GM23338 (cell line): ENCODE measurements at regions not wholly inside any gene's neighbourhood (a gene's known extent, or its start where the extent isn't known, plus 50 kb on each side); places are given as distances from the start of the nearest gene placed in this dataset.

ENCODE experiments used
- ATAC-seq: fragments of 200-7000 bp; cut with Tn5 transposase; 3 replicates; pipeline ENCODE4 v1.9.1; 2020
- DNase-seq: peaks from one replicate; pipeline ENCODE4 v3.0.0-alpha.2; 2015; ENCODE audit warnings: low spot score
- H2AFZ ChIP-seq: fragments of 200-600 bp; sonication (generic); 2 replicates; pipeline ENCODE4 v1.8.0; 2016; ENCODE audit warnings: antibody characterized with exemption, mild to moderate bottlenecking, moderate library complexity
- H3F3A ChIP-seq: fragments of 200-600 bp; sonication (generic); replicated peaks from 2 replicates; pipeline ENCODE4 v1.8.0; 2017; ENCODE audit warnings: antibody characterized with exemption, mixed run types, low read depth
- H3K27ac ChIP-seq: fragments of 200-600 bp; sonication (generic); 2 replicates; pipeline ENCODE4 v1.6.1; 2016; ENCODE audit warnings: low read depth
- H3K27me3 ChIP-seq: fragments of 200-600 bp; sonication (generic); 2 replicates; pipeline ENCODE4 v1.8.0; 2016; ENCODE audit warnings: mild to moderate bottlenecking, mixed run types, moderate library complexity; ENCODE audit not compliant: insufficient read depth
- H3K36me3 ChIP-seq: fragments of 200-600 bp; sonication (generic); 2 replicates; pipeline ENCODE4 v1.8.0; 2016; ENCODE audit warnings: mild to moderate bottlenecking; ENCODE audit not compliant: insufficient read depth
- H3K4me1 ChIP-seq: fragments of 200-600 bp; sonication (generic); 2 replicates; pipeline ENCODE4 v1.8.0; 2016; ENCODE audit warnings: mild to moderate bottlenecking, moderate library complexity; ENCODE audit not compliant: insufficient read depth
- H3K4me2 ChIP-seq: fragments of 200-600 bp; sonication (generic); 2 replicates; pipeline ENCODE4 v1.7.1; 2017; ENCODE audit warnings: mixed run types
- H3K4me3 ChIP-seq: fragments of 200-600 bp; sonication (generic); 2 replicates; pipeline ENCODE4 v1.6.1; 2016; ENCODE audit warnings: mixed run types
- H3K79me2 ChIP-seq: fragments of 200-600 bp; sonication (generic); replicated peaks from 2 replicates; pipeline ENCODE4 v1.8.0; 2017; ENCODE audit warnings: mild to moderate bottlenecking; ENCODE audit not compliant: insufficient read depth
- H3K9me2 ChIP-seq: fragments of 200-600 bp; sonication (generic); 2 replicates; pipeline ENCODE4 v1.8.0; 2017; ENCODE audit not compliant: insufficient read depth
- H4K20me1 ChIP-seq: fragments of 200-600 bp; sonication (generic); replicated peaks from 2 replicates; pipeline ENCODE4 v1.8.0; 2017; ENCODE audit warnings: mild to moderate bottlenecking; ENCODE audit not compliant: insufficient read depth
- H3K27ac Mint-ChIP-seq: 2 replicates; pipeline ENCODE4 v1.8.0; 2020; ENCODE audit warnings: inconsistent platforms, mild to moderate bottlenecking, moderate library complexity, mixed read lengths
- H3K27me3 Mint-ChIP-seq: 3 replicates; pipeline ENCODE4 v1.8.0; 2022; ENCODE audit warnings: low read depth, mild to moderate bottlenecking, moderate library complexity, mixed read lengths, inconsistent platforms; ENCODE audit not compliant: insufficient read depth, poor library complexity
- H3K36me3 Mint-ChIP-seq: 3 replicates; pipeline ENCODE4 v1.8.0; 2021; ENCODE audit warnings: low read depth, mild to moderate bottlenecking, inconsistent platforms, moderate library complexity, mixed read lengths
- H3K4me1 Mint-ChIP-seq: 3 replicates; pipeline ENCODE4 v1.8.0; 2020; ENCODE audit warnings: mild to moderate bottlenecking, inconsistent platforms, mixed read lengths
- H3K4me3 Mint-ChIP-seq: 3 replicates; pipeline ENCODE4 v1.8.0; 2021; ENCODE audit warnings: moderate library complexity, mild to moderate bottlenecking, inconsistent platforms, mixed read lengths
- H3K9me3 Mint-ChIP-seq: 3 replicates; pipeline ENCODE4 v1.8.0; 2020; ENCODE audit warnings: moderate library complexity, mild to moderate bottlenecking, inconsistent platforms, mixed read lengths
- CREB1 ChIP-seq: fragments of 250-450 bp; sonication (Bioruptor Pico); IDR thresholded peaks from 2 replicates; pipeline ENCODE4 v1.5.0; 2020; ENCODE audit warnings: low read depth, mild to moderate bottlenecking, moderate library complexity
- CTCF ChIP-seq, 2 experiments: fragments of 200-600 bp in 1 of 2; sonication (generic) in 1 of 2; conservative IDR thresholded peaks; 2 replicates each; pipeline versions ENCODE4 v1.5.1 to v1.6.1; 2016 to 2017; ENCODE audit warnings: antibody characterized with exemption in 2 of 2, low read depth in 2 of 2, mild to moderate bottlenecking in 2 of 2, moderate library complexity in 1 of 2
- ETS1 ChIP-seq: IDR thresholded peaks from 2 replicates; pipeline ENCODE4 v1.6.1; 2016; ENCODE audit warnings: antibody characterized with exemption
- EZH2 ChIP-seq: fragments of 200-600 bp; sonication (generic); IDR thresholded peaks from one replicate; pipeline ENCODE4 v1.8.0; 2017; ENCODE audit warnings: antibody characterized with exemption, mild to moderate bottlenecking, low read depth; ENCODE audit not compliant: unreplicated experiment
- EZH2phosphoT487 ChIP-seq: fragments of 200-600 bp; sonication (generic); IDR thresholded peaks from one replicate; pipeline ENCODE4 v1.8.1; 2018; ENCODE audit warnings: antibody characterized with exemption; ENCODE audit not compliant: unreplicated experiment
- NANOG ChIP-seq: IDR thresholded peaks from 2 replicates; pipeline ENCODE4 v1.6.1; 2016; ENCODE audit warnings: antibody characterized with exemption, borderline replicate concordance
- POLR2AphosphoS5 ChIP-seq: IDR thresholded peaks from 2 replicates; pipeline ENCODE4 v1.6.1; 2016; ENCODE audit warnings: antibody characterized with exemption, low read depth
- REST ChIP-seq: IDR thresholded peaks from one replicate; pipeline ENCODE4 v1.6.1; 2018; ENCODE audit warnings: antibody characterized with exemption; ENCODE audit not compliant: unreplicated experiment
- STAT1 ChIP-seq: IDR thresholded peaks from one replicate; pipeline ENCODE4 v1.6.1; 2016; ENCODE audit warnings: antibody characterized with exemption; ENCODE audit not compliant: unreplicated experiment
- ZNF114 ChIP-seq: fragments of 250-450 bp; sonication (Bioruptor Pico); IDR thresholded peaks from 2 replicates; pipeline ENCODE4 v1.5.0; 2020; ENCODE audit warnings: mild to moderate bottlenecking, moderate library complexity
- ZNF331 ChIP-seq: fragments of 250-450 bp; sonication (Bioruptor Pico); IDR thresholded peaks from 2 replicates; pipeline ENCODE4 v1.5.0; 2020; ENCODE audit warnings: low read depth, mild to moderate bottlenecking, moderate library complexity

- Mint-ChIP-seq H3K27ac (no peak overlapping the region), H3K9me3 (no peaks in the 10 kb centered on the region), H3K4me3 (no peak overlapping the region), H3K4me1 (no peaks in the 10 kb centered on the region), H3K27me3 (no peaks in the 10 kb centered on the region), H3K36me3 (no peaks in the 10 kb centered on the region)
- no peaks in the 10 kb centered on the region for H3K79me2 ChIP-seq
- H2AFZ ChIP-seq: no peak overlapping the region; the same call in 1 of the 2 replicates
- no peaks in the 10 kb centered on the region for H3K27me3 ChIP-seq
- H3K9me2 ChIP-seq: no peaks in the 10 kb centered on the region
- no peaks in the 10 kb centered on the region for H4K20me1 ChIP-seq
- H3K4me3 ChIP-seq: no peak overlapping the region
- TF ChIP-seq STAT1: no peak
- no peak for TF ChIP-seq ETS1
- TF ChIP-seq ZNF331 (CRISPR knock-in tag): no peak
- TF ChIP-seq EZH2phosphoT487: no peak
- TF ChIP-seq CREB1 (CRISPR knock-in tag): no peak
- no peak for TF ChIP-seq CTCF (conservative IDR thresholded peaks at IDR 0.05; ENCODE audit: low read depth in 2 of 2)
- no peak for TF ChIP-seq ZNF114 (CRISPR knock-in tag)
- no peak for TF ChIP-seq POLR2AphosphoS5
- no peak for TF ChIP-seq NANOG
- ATAC-seq (no peak), DNase-seq (no peak)
- no peak overlapping the region for H3K4me2 ChIP-seq
- H3K4me1 ChIP-seq: no peaks in the 10 kb centered on the region
- no peak overlapping the region for H3K27ac ChIP-seq
- H3F3A ChIP-seq: no peaks in the 10 kb centered on the region
- no peaks in the 10 kb centered on the region for H3K36me3 ChIP-seq
Observed at GRCh38 chr4:181860668-181861067, 382.5 kb upstream of the TENM3 start.

GRCh38 chr4:181863856-181864255 lies 379.3 kb upstream of the TENM3 start:
- no peak for ATAC-seq
- TF ChIP-seq ZNF331 (CRISPR knock-in tag): no peak
- no peak for TF ChIP-seq POLR2AphosphoS5
- no peak for TF ChIP-seq EZH2
- TF ChIP-seq CREB1 (CRISPR knock-in tag): no peak
- no peak for TF ChIP-seq EZH2phosphoT487
- TF ChIP-seq REST: no peak
- no peak for TF ChIP-seq CTCF (conservative IDR thresholded peaks at IDR 0.05; ENCODE audit: low read depth in 2 of 2)
- TF ChIP-seq NANOG: no peak

More at GRCh38 chr4:181863856-181864255, 379.3 kb upstream of the TENM3 start:
- no peaks in the 10 kb centered on the region for H3K4me1 Mint-ChIP-seq
- no peak overlapping the region for H3K27ac ChIP-seq
- H3K27ac Mint-ChIP-seq: no peak overlapping the region
- no peak overlapping the region for H3K4me3 ChIP-seq
- no peaks in the 10 kb centered on the region for H3K36me3 ChIP-seq
- H2AFZ ChIP-seq: no peak overlapping the region
- no peak overlapping the region for H3K4me2 ChIP-seq
- H3K36me3 Mint-ChIP-seq: no peaks in the 10 kb centered on the region
- H3K4me3 Mint-ChIP-seq: no peak overlapping the region
- DNase-seq: no peak
- no peaks in the 10 kb centered on the region for H3K9me3 Mint-ChIP-seq
- no peaks in the 10 kb centered on the region for H3K9me2 ChIP-seq
- no peaks in the 10 kb centered on the region for H3F3A ChIP-seq
- H3K79me2 ChIP-seq: no peaks in the 10 kb centered on the region
- H3K4me1 ChIP-seq: no peaks in the 10 kb centered on the region
- H3K27me3 ChIP-seq: no peaks in the 10 kb centered on the region
- H4K20me1 ChIP-seq: no peaks in the 10 kb centered on the region
- H3K27me3 Mint-ChIP-seq: no peaks in the 10 kb centered on the region
